ENCODE measurements at regions not wholly inside any gene's neighbourhood (a gene's known extent, or its start where the extent isn't known, plus 50 kb on each side); places are given as distances from the start of the nearest gene placed in this dataset.

DNA sequence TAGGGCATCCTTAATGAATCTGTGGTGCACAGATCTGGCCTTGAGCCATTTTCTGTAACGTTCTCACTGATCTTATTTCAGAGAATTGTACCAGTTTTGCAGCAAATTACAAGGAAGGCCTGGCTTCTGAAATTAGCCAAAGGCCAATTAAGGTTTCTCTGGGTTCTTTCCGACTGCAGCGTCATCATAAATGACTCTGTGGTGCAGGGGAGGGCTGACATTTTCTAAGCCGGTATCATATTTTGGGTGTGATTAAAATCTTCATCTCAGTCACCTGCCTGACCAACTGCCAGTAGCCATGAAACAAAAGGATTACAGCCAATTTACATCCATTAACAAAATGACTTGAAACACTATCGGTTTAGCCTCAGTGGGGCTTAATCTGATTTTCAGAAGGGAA lies 363.7 kb downstream of the ADRA2A start:
- no peak overlapping the region for H2AFZ ChIP-seq (ENCODE audit: control insufficient read depth, low read depth, low read length)
- in situ Hi-C loops (cut with MboI), result no loop called here
- H3K9ac ChIP-seq (ENCODE audit: control insufficient read depth, insufficient read depth, low read length), result no peak overlapping the region
- SMC1A ChIA-PET (ENCODE audit: uncharacterized antibody, unreplicated experiment), result no interaction called here
- no peak overlapping the region for H3K27ac ChIP-seq (ENCODE audit: control insufficient read depth, insufficient read depth)
- 40% methylated on average over 5 of the region's 5 CpGs for WGBS (ENCODE audit: insufficient coverage, insufficient replicate concordance, low lambda C conversion rate, missing lambda C conversion rate)
- DNase-seq (ENCODE audit: low read depth, low spot score), result no peak
- no peak for FAIRE-seq
- BruUV-seq (replicated peaks), result no TSS peak
- ATAC-seq, result no peak
- H3K79me2 ChIP-seq (ENCODE audit: control insufficient read depth, insufficient read depth, low read length), result no peaks in the 10 kb centered on the region
- CTCF ChIA-PET, result no interaction called here
- intact Hi-C loops (cut with micrococcal nuclease; ENCODE audit: unreplicated experiment), result no loop called here
- H3K27me3 ChIP-seq (replicated peaks in 1 of 2; ENCODE audit: control insufficient read depth in 2 of 2, insufficient read depth in 2 of 2, low read length in 1 of 2), result no peaks in the 10 kb centered on the region
- no peaks in the 10 kb centered on the region for H3K9me3 ChIP-seq (replicated peaks; ENCODE audit: control insufficient read depth, insufficient read depth, low read length)
- H3K4me1 ChIP-seq (ENCODE audit: control insufficient read depth, insufficient read depth, low read length), result no peaks in the 10 kb centered on the region
- POLR2A ChIA-PET, result no interaction called here
- RAD21 ChIA-PET (ENCODE audit: unreplicated experiment), result no interaction called here
- H3K4me3 ChIP-seq, result no peak overlapping the region
- no peak for TF ChIP-seq YBX1 (IDR thresholded peaks at IDR 0.05)
- no peak for TF ChIP-seq SREBF2 (IDR thresholded peaks at IDR 0.05; ENCODE audit: low read length)
- TF ChIP-seq KAT2A (conservative IDR thresholded peaks at IDR 0.05; ENCODE audit: control insufficient read depth, low read depth, low read length), result no peak
- TF ChIP-seq RAD51 (IDR thresholded peaks at IDR 0.05), result no peak
- no peak for TF ChIP-seq RCOR1 (conservative IDR thresholded peaks at IDR 0.05; ENCODE audit: low read depth, low read length)
- TF ChIP-seq SIN3A (IDR thresholded peaks at IDR 0.05; ENCODE audit: low read depth, low read length), result no peak
- no peak for TF ChIP-seq PAX5 (IDR thresholded peaks at IDR 0.05; ENCODE audit: borderline replicate concordance, low read depth, low read length)
- TF ChIP-seq CHD4 (IDR thresholded peaks at IDR 0.05), result no peak
- TF ChIP-seq SIX5 (IDR thresholded peaks at IDR 0.05; ENCODE audit: low read depth, low read length, severe bottlenecking), result no peak
- TF ChIP-seq, protein P1, sequence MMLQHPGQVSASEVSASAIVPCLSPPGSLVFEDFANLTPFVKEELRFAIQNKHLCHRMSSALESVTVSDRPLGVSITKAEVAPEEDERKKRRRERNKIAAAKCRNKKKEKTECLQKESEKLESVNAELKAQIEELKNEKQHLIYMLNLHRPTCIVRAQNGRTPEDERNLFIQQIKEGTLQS (IDR thresholded peaks at IDR 0.05; ENCODE audit: borderline replicate concordance, extremely low read depth, low read depth, low read length), result no peak
- TF ChIP-seq SP1 (IDR thresholded peaks at IDR 0.05; ENCODE audit: low read depth, low read length), result no peak
- no peak for TF ChIP-seq NRF1 (conservative IDR thresholded peaks at IDR 0.05; ENCODE audit: low read depth, low read length)
- no peak for TF ChIP-seq ATF2 (IDR thresholded peaks at IDR 0.05; ENCODE audit: low read length)
- no peak for TF ChIP-seq ZBED1 (IDR thresholded peaks at IDR 0.05; ENCODE audit: borderline replicate concordance)
- TF ChIP-seq MXI1 (IDR thresholded peaks at IDR 0.05; ENCODE audit: low read depth, low read length), result no peak
- no peak for TF ChIP-seq STAT3 (IDR thresholded peaks at IDR 0.05; ENCODE audit: low read depth, low read length)
- TF ChIP-seq ASH2L (IDR thresholded peaks at IDR 0.05; ENCODE audit: borderline replicate concordance, low read depth), result no peak
- no peak for TF ChIP-seq NFIC (IDR thresholded peaks at IDR 0.05; ENCODE audit: low read depth, low read length)
- no peak for TF ChIP-seq BCL3 (IDR thresholded peaks at IDR 0.05; ENCODE audit: borderline replicate concordance, insufficient read depth, low read depth, low read length, poor library complexity, severe bottlenecking)
- H3K4me2 ChIP-seq (ENCODE audit: control insufficient read depth, insufficient read depth), result no peak overlapping the region
- no peaks in the 10 kb centered on the region for H3K36me3 ChIP-seq (ENCODE audit: control insufficient read depth in 2 of 2, insufficient read depth in 2 of 2, low read length in 1 of 2)
- H4K20me1 ChIP-seq (ENCODE audit: control insufficient read depth, insufficient read depth), result no peaks in the 10 kb centered on the region
